GM12874 (cell line): ENCODE measurements at regions not wholly inside any gene's neighbourhood (a gene's known extent, or its start where the extent isn't known, plus 50 kb on each side); places are given as distances from the start of the nearest gene placed in this dataset.

ENCODE experiments used
- CTCF ChIP-seq: IDR thresholded peaks from 2 replicates; pipeline ENCODE4 v1.5.1; 2011; ENCODE audit warnings: low read depth, mild to moderate bottlenecking, control low read depth, low read length, moderate library complexity; ENCODE audit not compliant: insufficient read depth

- no peak for TF ChIP-seq CTCF
Measured at GRCh38 chr12:87464565-87464964, 564.6 kb downstream of the C12orf50 start.

GRCh38 chr12:87444039-87444438, 585.2 kb downstream of the C12orf50 start:
- TF ChIP-seq CTCF, result no peak

GRCh38 chr12:87441511-87441910, 587.7 kb downstream of the C12orf50 start:
- TF ChIP-seq CTCF, result no peak

GRCh38 chr12:87439990-87440827, 589.0 kb downstream of the C12orf50 start:
- TF ChIP-seq CTCF, result no peak

- no peak for TF ChIP-seq CTCF
Measured at GRCh38 chr12:87430444-87430843, 598.8 kb downstream of the C12orf50 start.

GRCh38 chr12:87428701-87429277, 600.4 kb downstream of the C12orf50 start:
- no peak for TF ChIP-seq CTCF

- TF ChIP-seq CTCF, result no peak
Measured at GRCh38 chr12:87427770-87428169, 601.4 kb downstream of the C12orf50 start.
